Transverse colon (tissue), 4 donors: ENCODE measurements at regions not wholly inside any gene's neighbourhood (a gene's known extent, or its start where the extent isn't known, plus 50 kb on each side); places are given as distances from the start of the nearest gene placed in this dataset.

ENCODE experiments used
- DNase-seq: peaks from one replicate; pipeline ENCODE4 v3.0.0-alpha.2; 2019
- H3K27ac ChIP-seq, 4 donors: fragments of 200-600 bp; sonication (generic); 2 replicates each; pipeline ENCODE4 v1.5.1; 2016 to 2018; ENCODE audit warnings: inconsistent platforms in 4 of 4
- H3K27me3 ChIP-seq: fragments of 200-600 bp; sonication (generic); 2 replicates; pipeline ENCODE4 v1.5.1; 2017; ENCODE audit warnings: inconsistent platforms
- H3K36me3 ChIP-seq, 4 donors: fragments of 200-600 bp; sonication (generic); 2 replicates each; pipeline ENCODE4 v1.5.1; 2017 to 2019; ENCODE audit warnings: inconsistent platforms in 4 of 4
- H3K4me1 ChIP-seq, 4 donors: fragments of 200-600 bp; sonication (generic); 2 replicates each; pipeline ENCODE4 v1.5.1; 2017 to 2020; ENCODE audit warnings: inconsistent platforms in 4 of 4
- H3K4me3 ChIP-seq, 4 donors: fragments of 200-600 bp; sonication (generic); 1 replicate in 1 of 4; 2 replicates in 3 of 4; pipeline versions ENCODE4 v1.5.1 to v1.6.1; 2017 to 2019; ENCODE audit warnings: inconsistent platforms in 4 of 4
- H3K9me3 ChIP-seq, 2 donors: fragments of 200-600 bp; sonication (generic); 2 replicates each; pipeline ENCODE4 v1.5.1; 2017 to 2019; ENCODE audit warnings: inconsistent platforms in 2 of 2
- CTCF ChIP-seq, 5 experiments: fragments of 200-600 bp in 3 of 5; fragments of 450-650 bp in 2 of 5; sonication (generic) in 3 of 5; IDR thresholded peaks; 1 replicate in 2 of 5; 2 replicates in 3 of 5; pipeline ENCODE4 v1.5.1; 2016 to 2017; ENCODE audit warnings: antibody characterized with exemption in 5 of 5, inconsistent platforms in 3 of 5, mild to moderate bottlenecking in 2 of 5, moderate library complexity in 1 of 5
- EP300 ChIP-seq: sonication (generic); formaldehyde crosslinking; IDR thresholded peaks from one replicate; pipeline ENCODE4 v1.6.1; 2017; ENCODE audit warnings: antibody characterized with exemption, low read depth
- POLR2A ChIP-seq: fragments of 450-650 bp; IDR thresholded peaks from one replicate; pipeline ENCODE4 v1.6.1; 2016; ENCODE audit warnings: antibody characterized with exemption, mild to moderate bottlenecking, moderate library complexity
- POLR2AphosphoS5 ChIP-seq, 3 donors: sonication (generic); formaldehyde crosslinking; IDR thresholded peaks; one replicate each; pipeline ENCODE4 v1.6.1; 2016; ENCODE audit warnings: antibody characterized with exemption in 3 of 3
- WGBS, 2 donors: methylation state at CpG; one replicate each; pipeline ENCODE4 v1.1.5; 2018; ENCODE audit warnings: low coverage in 1 of 2; 5-methylcytosine and 5-hydroxymethylcytosine counted together
- in situ Hi-C, 4 donors: fragments of 200-750 bp; cut with MboI; loops; one replicate each; pipeline versions ENCODE4 v1.15.0 to v1.15.1; 2017; ENCODE audit warnings: low sequenced_read_pairs in 3 of 4, low pct_ligation_motif_present in 1 of 4, low pct_unique_long_range_greater_than_20kb in 1 of 4
- intact Hi-C: fragments of 100-400 bp; cut with DNase I; formaldehyde crosslinking; loops from one replicate; pipeline ENCODE4 v1.15.1; 2023; ENCODE audit warnings: low total_unique reads

DNA sequence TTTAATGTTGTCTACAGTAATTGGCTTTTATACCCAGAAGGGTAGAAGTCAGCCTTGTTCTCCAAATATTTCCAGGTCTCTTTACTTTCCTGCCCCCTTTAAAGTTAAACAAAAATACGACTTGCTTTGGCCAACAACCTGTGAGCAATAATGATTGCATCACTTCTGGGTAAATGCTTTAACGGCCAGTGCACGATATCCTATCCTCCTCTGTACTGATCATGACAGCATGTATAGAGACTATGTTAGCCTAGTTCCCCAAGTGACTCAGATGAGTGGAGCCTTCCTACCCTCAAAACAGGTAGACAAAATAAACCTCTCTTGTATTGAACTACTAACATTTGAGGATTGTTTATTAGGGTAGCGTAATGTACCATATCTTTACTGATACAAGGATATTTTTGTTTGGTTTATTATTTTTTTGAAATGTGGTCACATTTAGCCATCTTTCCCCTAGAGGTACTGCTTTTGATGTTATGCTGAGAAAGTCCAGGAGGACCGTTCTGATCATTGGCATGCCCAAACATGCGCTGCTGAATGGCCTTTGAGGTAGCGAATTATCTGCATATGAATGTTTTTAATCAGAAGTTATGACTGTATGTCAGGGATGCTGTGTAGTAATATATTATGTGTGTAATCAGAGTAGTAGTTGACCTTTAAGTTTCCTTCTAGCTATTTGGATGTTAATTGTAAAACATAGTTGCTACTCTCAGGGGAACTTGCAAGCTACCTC lies 262.6 kb upstream of the DCC start:
- in situ Hi-C loops = no loop called here
- 59 to 72% methylated on average over 7 of the region's 7 CpGs for WGBS, 2 donors
- Histone ChIP-seq H3K36me3 (no peaks in the 10 kb centered on the region), H3K4me1 (no peaks in the 10 kb centered on the region), H3K27ac (no peak overlapping the region), H3K4me3 (no peak overlapping the region), H3K27me3 (no peaks in the 10 kb centered on the region), H3K9me3 (no peaks in the 10 kb centered on the region)
- intact Hi-C loops = no loop called here
- DNase-seq = no peak
- TF ChIP-seq EP300 = no peak
- no peak for TF ChIP-seq CTCF (IDR thresholded peaks at IDR 0.05)
- no peak for TF ChIP-seq POLR2A
- TF ChIP-seq POLR2AphosphoS5 (IDR thresholded peaks at IDR 0.05) = no peak

- Histone ChIP-seq H3K9me3 (no peaks in the 10 kb centered on the region), H3K4me3 (no peak overlapping the region), H3K27me3 (no peaks in the 10 kb centered on the region), H3K4me1 (no peaks in the 10 kb centered on the region), H3K36me3 (no peaks in the 10 kb centered on the region), H3K27ac (no peak overlapping the region)
- in situ Hi-C loops = no loop called here
- no peak for TF ChIP-seq POLR2A
- TF ChIP-seq CTCF (IDR thresholded peaks at IDR 0.05) = no peak
- TF ChIP-seq POLR2AphosphoS5 (IDR thresholded peaks at IDR 0.05) = no peak
- no peak for TF ChIP-seq EP300
- no peak for DNase-seq
- WGBS, 2 donors = 0 to 25% methylated on average over 1 of the region's 1 CpG
- intact Hi-C loops = loop anchor here (10.0 kb wide), 1 partner anchor 257 kb away; no protein-coding TSS in a partner anchor
Observed at GRCh38 chr18:52082246-52082645, 257.8 kb upstream of the DCC start.

- H3K9me3 ChIP-seq = no peaks in the 10 kb centered on the region
- no peak for DNase-seq
- H3K27ac ChIP-seq = no peak overlapping the region
- in situ Hi-C loops (no loop called here), intact Hi-C loops (loop anchor here (10.0 kb wide), 1 partner anchor 262 kb away; no protein-coding TSS in a partner anchor)
- no peaks in the 10 kb centered on the region for H3K27me3 ChIP-seq
- no peak overlapping the region for H3K4me3 ChIP-seq
- no peaks in the 10 kb centered on the region for H3K36me3 ChIP-seq
- TF ChIP-seq POLR2AphosphoS5 (IDR thresholded peaks at IDR 0.05) (no peak), CTCF (IDR thresholded peaks at IDR 0.05) (no peak), EP300 (no peak), POLR2A (no peak)
- WGBS, 2 donors = 58 to 59% methylated on average over 2 of the region's 2 CpGs
- H3K4me1 ChIP-seq = no peaks in the 10 kb centered on the region
Observed at GRCh38 chr18:52087140-52087539, 252.9 kb upstream of the DCC start.

- no peak overlapping the region for H3K4me3 ChIP-seq
- no peaks in the 10 kb centered on the region for H3K27me3 ChIP-seq
- intact Hi-C loops (no loop called here), in situ Hi-C loops (no loop called here)
- no peaks in the 10 kb centered on the region for H3K9me3 ChIP-seq
- TF ChIP-seq POLR2A (no peak), EP300 (no peak), POLR2AphosphoS5 (IDR thresholded peaks at IDR 0.05) (no peak), CTCF (IDR thresholded peaks at IDR 0.05) (no peak)
- H3K36me3 ChIP-seq = no peaks in the 10 kb centered on the region
- no peak for DNase-seq
- no peaks in the 10 kb centered on the region for H3K4me1 ChIP-seq
- no peak overlapping the region for H3K27ac ChIP-seq
Observed at GRCh38 chr18:52090005-52090404, 250.0 kb upstream of the DCC start.
